AG09319 (cell line): ENCODE measurements at regions not wholly inside any gene's neighbourhood (a gene's known extent, or its start where the extent isn't known, plus 50 kb on each side); places are given as distances from the start of the nearest gene placed in this dataset.

Source experiments
- DNase-seq: peaks from one replicate; pipeline ENCODE4 v3.0.0-alpha.2; 2010; ENCODE audit warnings: low read depth; ENCODE audit errors: extremely low read depth
- CTCF ChIP-seq: IDR thresholded peaks from 2 replicates; pipeline ENCODE4 v1.5.1; 2011; ENCODE audit warnings: low read depth, mild to moderate bottlenecking, inconsistent platforms, low read length, moderate library complexity

- TF ChIP-seq CTCF: no peak
- DNase-seq: no peak
These were observed 456.2 kb upstream of the TCF4 start for GRCh38 chr18:56044239-56044638.

GRCh38 chr18:56043641-56044061 is 455.7 kb upstream of the TCF4 start:
- DNase-seq: no peak
- no peak for TF ChIP-seq CTCF

- TF ChIP-seq CTCF: no peak
- DNase-seq: no peak
These were observed 455.0 kb upstream of the TCF4 start for GRCh38 chr18:56042915-56043536.

GRCh38 chr18:56038171-56039030 is 450.4 kb upstream of the TCF4 start:
- DNase-seq: no peak
- no peak for TF ChIP-seq CTCF

- DNase-seq: no peak
- no peak for TF ChIP-seq CTCF
These were observed 448.7 kb upstream of the TCF4 start for GRCh38 chr18:56036741-56037140.

GRCh38 chr18:56035546-56035945 is 447.6 kb upstream of the TCF4 start:
- DNase-seq: no peak
- no peak for TF ChIP-seq CTCF

GRCh38 chr18:56034949-56035348 is 447.0 kb upstream of the TCF4 start:
- TF ChIP-seq CTCF: no peak
- no peak for DNase-seq
